ENCODE measurements at regions not wholly inside any gene's neighbourhood (a gene's known extent, or its start where the extent isn't known, plus 50 kb on each side); places are given as distances from the start of the nearest gene placed in this dataset.

GRCh38 chr7:132022188-132022587 lies 465.8 kb upstream of the PODXL start:
- TF ChIP-seq FOXM1 (IDR thresholded peaks at IDR 0.05; ENCODE audit: borderline replicate concordance) (no peak), CTBP1 (IDR thresholded peaks at IDR 0.05; ENCODE audit: borderline replicate concordance) (no peak), SUZ12 (IDR thresholded peaks at IDR 0.05) (no peak), NFRKB (IDR thresholded peaks at IDR 0.05) (no peak), PKNOX1 (IDR thresholded peaks at IDR 0.05) (no peak), SP1 (IDR thresholded peaks at IDR 0.05) (no peak), FOXK2 (IDR thresholded peaks at IDR 0.05) (no peak), TARDBP (IDR thresholded peaks at IDR 0.05) (no peak), LEF1 (IDR thresholded peaks at IDR 0.05; ENCODE audit: borderline replicate concordance) (no peak), BHLHE40 (IDR thresholded peaks at IDR 0.05; ENCODE audit: borderline replicate concordance) (no peak), ELF4 (IDR thresholded peaks at IDR 0.05) (no peak), ARNT (IDR thresholded peaks at IDR 0.05) (no peak), FOXA1 (IDR thresholded peaks at IDR 0.05) (no peak)
